Neural progenitor cell (in vitro differentiated cells): ENCODE measurements at regions not wholly inside any gene's neighbourhood (a gene's known extent, or its start where the extent isn't known, plus 50 kb on each side); places are given as distances from the start of the nearest gene placed in this dataset.

ENCODE experiments used
- DNase-seq: peaks from one replicate; pipeline ENCODE4 v3.0.0-alpha.2; 2016; ENCODE audit warnings: low spot score
- H2AFZ ChIP-seq: fragments of 200-600 bp; sonication (generic); replicated peaks from 2 replicates; pipeline ENCODE4 v1.6.1; 2016; ENCODE audit warnings: antibody characterized with exemption
- H3F3A ChIP-seq: fragments of 200-600 bp; sonication (generic); 2 replicates; pipeline ENCODE4 v1.6.1; 2016; ENCODE audit warnings: antibody characterized with exemption, low read depth
- H3K27ac ChIP-seq: fragments of 200-600 bp; sonication (generic); 2 replicates; pipeline ENCODE4 v1.5.1; 2016; ENCODE audit warnings: mild to moderate bottlenecking
- H3K27me3 ChIP-seq: fragments of 200-600 bp; sonication (generic); 2 replicates; pipeline ENCODE4 v1.6.1; 2016; ENCODE audit warnings: mild to moderate bottlenecking, moderate library complexity
- H3K36me3 ChIP-seq: fragments of 200-600 bp; sonication (generic); 2 replicates; pipeline ENCODE4 v1.5.1; 2016
- H3K4me1 ChIP-seq: fragments of 200-600 bp; sonication (generic); 2 replicates; pipeline ENCODE4 v1.6.1; 2016; ENCODE audit warnings: mixed run types
- H3K4me2 ChIP-seq: fragments of 200-600 bp; sonication (generic); 2 replicates; pipeline ENCODE4 v1.6.1; 2016
- H3K4me3 ChIP-seq: fragments of 200-600 bp; sonication (generic); 2 replicates; pipeline ENCODE4 v1.5.1; 2016
- H3K79me2 ChIP-seq: fragments of 200-600 bp; sonication (generic); 2 replicates; pipeline ENCODE4 v1.6.1; 2016; ENCODE audit warnings: low read depth
- H3K9ac ChIP-seq: fragments of 200-600 bp; sonication (generic); 2 replicates; pipeline ENCODE4 v1.6.1; 2016
- H3K9me3 ChIP-seq: fragments of 200-600 bp; sonication (generic); 2 replicates; pipeline ENCODE4 v1.5.1; 2016; ENCODE audit warnings: low read depth
- H4K20me1 ChIP-seq: fragments of 200-600 bp; sonication (generic); 2 replicates; pipeline ENCODE4 v1.6.1; 2016; ENCODE audit warnings: low read depth
- H3K27ac Mint-ChIP-seq: 3 replicates; pipeline ENCODE4 v1.8.0; 2021; ENCODE audit warnings: mixed read lengths
- H3K27me3 Mint-ChIP-seq: 2 replicates; pipeline ENCODE4 v1.8.0; 2022; ENCODE audit warnings: low read depth, mild to moderate bottlenecking, inconsistent platforms, moderate library complexity, mixed read lengths; ENCODE audit not compliant: insufficient read depth
- H3K36me3 Mint-ChIP-seq: 3 replicates; pipeline ENCODE4 v1.8.0; 2021; ENCODE audit warnings: mixed read lengths
- H3K4me1 Mint-ChIP-seq: 3 replicates; pipeline ENCODE4 v1.8.0; 2021; ENCODE audit warnings: mixed read lengths
- H3K4me3 Mint-ChIP-seq: 3 replicates; pipeline ENCODE4 v1.8.0; 2021; ENCODE audit warnings: mild to moderate bottlenecking, moderate library complexity, mixed read lengths
- H3K9me3 Mint-ChIP-seq: 3 replicates; pipeline ENCODE4 v1.8.0; 2020; ENCODE audit warnings: mixed read lengths
- EZH2 ChIP-seq: fragments of 200-600 bp; sonication (generic); IDR thresholded peaks from 2 replicates; pipeline ENCODE4 v1.6.1; 2017; ENCODE audit warnings: antibody characterized with exemption, mild to moderate bottlenecking, moderate library complexity
- EZH2phosphoT487 ChIP-seq: fragments of 200-600 bp; sonication (generic); IDR thresholded peaks from 2 replicates; pipeline ENCODE4 v1.6.1; 2017; ENCODE audit warnings: antibody characterized with exemption
- TF ChIP-seq, protein P1 (sequence below): fragments of 200-600 bp; sonication (generic); IDR thresholded peaks from 2 replicates; pipeline ENCODE4 v1.5.1; 2017; ENCODE audit warnings: antibody characterized with exemption, mild to moderate bottlenecking

GRCh38 chr4:79764120-79764519, 308.9 kb downstream of the ANTXR2 start:
- no peaks in the 10 kb centered on the region for H3F3A ChIP-seq
- H3K36me3 Mint-ChIP-seq, result no peaks in the 10 kb centered on the region
- no peaks in the 10 kb centered on the region for H3K27me3 ChIP-seq
- H3K4me3 ChIP-seq, result no peak overlapping the region
- H3K9me3 ChIP-seq, result no peaks in the 10 kb centered on the region
- H3K4me1 ChIP-seq, result no peaks in the 10 kb centered on the region
- DNase-seq, result no peak
- H3K9ac ChIP-seq, result no peak overlapping the region
- no peak overlapping the region for H3K27ac ChIP-seq
- no peak overlapping the region for H3K4me3 Mint-ChIP-seq
- H3K9me3 Mint-ChIP-seq, result peaks cover 4% of the 10 kb centered on the region
- H3K4me2 ChIP-seq, result no peak overlapping the region
- TF ChIP-seq EZH2phosphoT487, result no peak
- no peak for TF ChIP-seq EZH2
- TF ChIP-seq, protein P1, sequence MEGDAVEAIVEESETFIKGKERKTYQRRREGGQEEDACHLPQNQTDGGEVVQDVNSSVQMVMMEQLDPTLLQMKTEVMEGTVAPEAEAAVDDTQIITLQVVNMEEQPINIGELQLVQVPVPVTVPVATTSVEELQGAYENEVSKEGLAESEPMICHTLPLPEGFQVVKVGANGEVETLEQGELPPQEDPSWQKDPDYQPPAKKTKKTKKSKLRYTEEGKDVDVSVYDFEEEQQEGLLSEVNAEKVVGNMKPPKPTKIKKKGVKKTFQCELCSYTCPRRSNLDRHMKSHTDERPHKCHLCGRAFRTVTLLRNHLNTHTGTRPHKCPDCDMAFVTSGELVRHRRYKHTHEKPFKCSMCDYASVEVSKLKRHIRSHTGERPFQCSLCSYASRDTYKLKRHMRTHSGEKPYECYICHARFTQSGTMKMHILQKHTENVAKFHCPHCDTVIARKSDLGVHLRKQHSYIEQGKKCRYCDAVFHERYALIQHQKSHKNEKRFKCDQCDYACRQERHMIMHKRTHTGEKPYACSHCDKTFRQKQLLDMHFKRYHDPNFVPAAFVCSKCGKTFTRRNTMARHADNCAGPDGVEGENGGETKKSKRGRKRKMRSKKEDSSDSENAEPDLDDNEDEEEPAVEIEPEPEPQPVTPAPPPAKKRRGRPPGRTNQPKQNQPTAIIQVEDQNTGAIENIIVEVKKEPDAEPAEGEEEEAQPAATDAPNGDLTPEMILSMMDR, result no peak
- H3K4me1 Mint-ChIP-seq, result no peaks in the 10 kb centered on the region
- no peak overlapping the region for H2AFZ ChIP-seq
- H3K79me2 ChIP-seq, result no peaks in the 10 kb centered on the region
- H3K27me3 Mint-ChIP-seq, result no peaks in the 10 kb centered on the region
- H4K20me1 ChIP-seq, result no peaks in the 10 kb centered on the region
- H3K36me3 ChIP-seq, result peaks cover 4% of the 10 kb centered on the region
- no peak overlapping the region for H3K27ac Mint-ChIP-seq

GRCh38 chr4:79763486-79764075, 309.4 kb downstream of the ANTXR2 start:
- no peaks in the 10 kb centered on the region for H3K27me3 Mint-ChIP-seq
- no peaks in the 10 kb centered on the region for H3K4me1 Mint-ChIP-seq
- H3K9me3 Mint-ChIP-seq, result peaks cover 4% of the 10 kb centered on the region
- no peaks in the 10 kb centered on the region for H4K20me1 ChIP-seq
- H3K9ac ChIP-seq, result no peak overlapping the region
- no peak overlapping the region for H3K4me3 Mint-ChIP-seq
- no peak for DNase-seq
- no peaks in the 10 kb centered on the region for H3K36me3 Mint-ChIP-seq
- TF ChIP-seq, protein P1, result no peak
- no peak for TF ChIP-seq EZH2phosphoT487
- no peaks in the 10 kb centered on the region for H3F3A ChIP-seq
- H3K27ac Mint-ChIP-seq, result no peak overlapping the region
- H3K4me2 ChIP-seq, result no peak overlapping the region
- no peak overlapping the region for H3K4me3 ChIP-seq
- no peaks in the 10 kb centered on the region for H3K27me3 ChIP-seq
- no peaks in the 10 kb centered on the region for H3K9me3 ChIP-seq
- H3K4me1 ChIP-seq, result no peaks in the 10 kb centered on the region
- no peak overlapping the region for H2AFZ ChIP-seq
- no peaks in the 10 kb centered on the region for H3K79me2 ChIP-seq
- H3K27ac ChIP-seq, result no peak overlapping the region
- H3K36me3 ChIP-seq, result peaks cover 4% of the 10 kb centered on the region

GRCh38 chr4:79759793-79760192, 313.2 kb downstream of the ANTXR2 start:
- Histone ChIP-seq H3K4me3 (no peak overlapping the region), H3K79me2 (no peaks in the 10 kb centered on the region), H2AFZ (no peak overlapping the region), H3K9ac (no peak overlapping the region), H3K9me3 (no peaks in the 10 kb centered on the region), H3K4me2 (no peak overlapping the region), H4K20me1 (no peaks in the 10 kb centered on the region), H3K27me3 (no peaks in the 10 kb centered on the region), H3F3A (no peaks in the 10 kb centered on the region), H3K36me3 (no peaks in the 10 kb centered on the region), H3K4me1 (no peaks in the 10 kb centered on the region), H3K27ac (no peak overlapping the region)
- Mint-ChIP-seq H3K9me3 (no peaks in the 10 kb centered on the region), H3K27me3 (no peaks in the 10 kb centered on the region), H3K4me1 (no peaks in the 10 kb centered on the region), H3K4me3 (no peak overlapping the region), H3K27ac (no peak overlapping the region), H3K36me3 (no peaks in the 10 kb centered on the region)
- TF ChIP-seq, protein P1, result no peak
- TF ChIP-seq EZH2phosphoT487, result no peak
- no peak for TF ChIP-seq EZH2
- DNase-seq, result no peak
